NCI-H2196 treated with DMSO at 0.1 percent for 48 hours (cell line): ENCODE measurements at regions not wholly inside any gene's neighbourhood (a gene's known extent, or its start where the extent isn't known, plus 50 kb on each side); places are given as distances from the start of the nearest gene placed in this dataset.
"Not testable (repeated sequence)": the region's sequence is repeated elsewhere in the genome, so short reads cannot be mapped to it uniquely, and the experiment has no call there.

ENCODE experiments used
- DNase-seq: peaks from one replicate; lab custom pipeline; 2025; ENCODE audit not compliant: unreplicated experiment; lab: John Stamatoyannopoulos, UW

- DNase-seq = no peak
Measured at GRCh38 chr6:80594461-80594860, 488.0 kb downstream of the BCKDHB start.

DNA sequence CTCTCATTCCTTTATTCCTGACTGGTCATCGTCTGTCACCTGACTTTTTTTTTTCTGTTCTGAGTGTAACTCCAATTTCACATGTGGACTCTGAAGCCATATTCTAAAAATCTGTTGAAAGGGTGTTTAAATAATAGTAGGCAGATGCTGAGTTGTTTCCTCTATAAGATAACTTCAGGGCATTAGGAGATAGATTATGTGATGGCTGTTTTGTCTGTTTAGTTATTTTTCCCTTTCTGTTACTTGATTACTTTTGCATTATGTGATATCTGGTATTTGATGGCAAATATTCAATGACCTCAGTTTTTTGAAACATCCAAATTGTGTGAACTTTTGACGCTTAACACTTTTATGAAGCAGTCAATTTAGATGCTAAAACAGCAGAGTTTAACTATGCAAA, 486.0 kb downstream of the BCKDHB start:
- DNase-seq = no peak

GRCh38 chr6:80586242-80586641, 479.8 kb downstream of the BCKDHB start:
- DNase-seq = no peak

DNA sequence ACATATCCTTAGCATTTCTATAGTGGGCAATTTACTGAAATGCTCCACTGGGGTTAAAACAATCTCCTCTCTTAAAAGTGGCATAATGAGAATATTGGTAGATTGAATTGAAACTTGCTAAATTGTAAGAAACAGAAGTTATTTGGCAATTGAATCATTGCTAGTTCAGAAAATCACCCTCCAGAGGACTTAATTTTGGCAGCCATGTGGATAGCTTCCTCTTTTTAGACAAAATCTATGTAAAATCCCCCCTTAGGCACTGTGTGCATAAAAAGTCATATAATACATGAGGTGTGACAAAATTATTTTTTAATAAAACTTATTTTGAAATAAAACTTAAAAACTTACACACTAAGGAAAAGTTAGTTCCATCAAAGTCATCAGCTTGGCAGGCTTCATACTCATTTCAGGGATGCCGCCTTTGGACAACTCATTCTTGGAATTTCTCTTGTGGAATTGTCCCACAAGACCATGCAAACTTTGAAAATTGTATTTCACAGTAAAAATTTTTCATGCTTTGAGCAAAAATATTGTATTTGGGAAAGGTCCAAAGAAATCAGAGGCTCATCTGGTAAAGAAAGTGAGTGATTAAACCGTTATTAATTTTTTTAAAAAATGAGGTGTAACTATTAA, 473.0 kb downstream of the BCKDHB start:
- DNase-seq = no peak

DNA sequence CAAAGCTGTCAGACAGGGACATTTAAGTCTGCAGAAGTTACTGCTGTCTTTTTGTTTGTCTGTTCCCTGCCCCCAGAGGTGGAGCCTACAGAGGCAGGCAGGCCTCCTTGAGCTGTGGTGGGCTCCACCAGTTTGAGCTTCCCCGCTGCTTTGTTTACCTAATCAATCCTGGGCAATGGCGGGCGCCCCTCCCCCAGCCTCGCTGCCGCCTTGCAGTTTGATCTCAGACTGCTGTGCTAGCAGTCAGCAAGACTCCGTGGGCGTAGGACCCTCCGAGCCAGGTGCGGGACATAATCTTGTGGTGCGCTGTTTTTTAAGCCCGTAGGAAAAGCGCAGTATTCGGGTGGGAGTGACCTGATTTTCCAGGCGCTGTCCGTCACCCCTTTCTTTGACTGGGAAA, 466.8 kb downstream of the BCKDHB start:
- not testable (repeated sequence) for DNase-seq

- DNase-seq = no peak
Measured at GRCh38 chr6:80566361-80566760, 459.9 kb downstream of the BCKDHB start.

- no peak for DNase-seq
Measured at GRCh38 chr6:80553071-80553740, 446.7 kb downstream of the BCKDHB start.

DNA sequence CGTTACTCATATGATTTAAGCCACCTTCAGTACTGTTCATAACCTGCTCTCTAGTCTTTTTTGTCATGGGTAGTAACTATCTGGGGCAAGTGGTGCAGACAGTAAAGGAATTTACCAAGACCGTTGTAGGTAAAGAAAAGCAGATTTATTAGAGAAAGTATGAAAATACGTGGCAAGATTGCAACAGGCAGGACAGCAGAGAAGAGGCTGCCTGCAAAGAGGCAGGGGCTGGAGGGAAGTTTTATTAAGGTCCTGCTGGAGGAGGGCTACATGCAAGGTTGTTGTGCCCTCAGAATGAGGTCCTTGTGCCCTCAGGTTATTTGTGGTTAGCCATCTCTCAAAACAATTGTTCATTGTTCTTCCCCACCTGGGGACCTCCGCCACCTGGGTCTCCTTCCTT, 444.3 kb downstream of the BCKDHB start:
- DNase-seq = no peak

DNA sequence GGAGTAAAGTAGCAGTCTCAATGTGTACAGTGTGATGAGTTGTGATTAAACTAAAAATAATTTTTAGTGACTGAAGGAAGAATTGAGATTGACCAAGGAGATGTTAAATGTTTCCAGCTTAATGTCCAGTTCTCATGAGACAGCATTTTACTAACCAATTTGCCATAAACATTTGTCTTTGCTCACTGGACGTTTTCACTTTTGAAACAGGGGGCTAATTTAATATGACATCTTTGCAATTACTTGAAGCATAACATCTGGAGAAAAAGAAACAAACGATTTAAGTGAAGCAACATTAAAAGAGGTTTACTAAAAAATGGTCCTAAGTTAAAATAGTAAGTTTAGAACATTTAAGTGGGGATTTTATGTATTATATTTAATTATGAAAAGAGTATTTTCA, 443.8 kb downstream of the BCKDHB start:
- DNase-seq = no peak

GRCh38 chr6:80548532-80548931, 442.1 kb downstream of the BCKDHB start:
- no peak for DNase-seq

- no peak for DNase-seq
Measured at GRCh38 chr6:80547827-80548226, 441.4 kb downstream of the BCKDHB start.

- no peak for DNase-seq
Measured at GRCh38 chr6:80544976-80545722, 438.7 kb downstream of the BCKDHB start.

DNA sequence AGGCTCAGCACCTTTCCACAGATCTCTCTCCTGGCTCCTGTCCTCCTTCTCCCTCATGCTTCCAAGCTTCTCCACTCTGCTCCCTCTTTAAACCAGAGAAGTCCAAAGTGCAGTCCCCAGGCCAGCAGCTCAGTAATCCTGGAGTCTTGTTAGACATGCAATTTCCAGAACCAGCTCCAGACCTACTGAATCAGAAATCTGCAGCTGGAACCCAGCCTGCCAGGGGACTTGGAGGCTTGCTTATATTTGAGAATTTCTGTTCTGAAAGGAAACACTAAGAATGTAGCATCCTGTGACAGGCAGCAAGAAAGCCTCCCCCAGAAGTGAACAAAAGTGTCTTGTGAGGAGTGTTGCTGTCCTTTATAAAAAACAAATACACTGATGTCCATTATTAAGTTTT, 438.1 kb downstream of the BCKDHB start:
- DNase-seq = no peak

DNA sequence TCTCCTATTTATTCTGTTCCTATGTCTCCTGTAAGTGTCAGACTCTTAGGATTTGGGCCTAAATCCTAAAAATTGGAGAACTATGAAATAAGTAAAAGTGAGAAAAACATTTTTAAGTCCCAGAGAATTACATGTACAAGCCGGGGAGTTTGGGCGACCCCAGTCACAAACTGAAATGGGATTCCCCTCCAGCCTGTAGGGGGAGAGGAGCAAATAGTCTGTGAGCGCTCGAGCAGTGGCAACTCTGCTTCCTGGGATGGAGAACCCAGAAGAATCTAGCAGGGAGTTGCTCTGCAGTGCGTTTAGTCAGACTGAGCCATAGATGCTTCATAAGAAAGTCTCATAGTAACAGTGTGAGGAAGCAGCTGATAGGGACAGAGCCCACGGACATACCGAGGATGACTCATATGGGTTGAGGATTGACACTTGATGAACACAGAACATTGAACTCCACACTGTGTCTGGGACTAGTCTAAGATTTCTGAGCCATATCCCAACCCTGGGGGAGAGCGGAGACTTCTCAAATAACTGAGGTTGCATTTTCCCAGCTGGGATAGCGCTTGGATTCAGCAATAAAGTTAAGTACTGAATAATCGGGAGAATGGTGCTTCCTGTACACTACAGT, 437.2 kb downstream of the BCKDHB start:
- DNase-seq = no peak

DNA sequence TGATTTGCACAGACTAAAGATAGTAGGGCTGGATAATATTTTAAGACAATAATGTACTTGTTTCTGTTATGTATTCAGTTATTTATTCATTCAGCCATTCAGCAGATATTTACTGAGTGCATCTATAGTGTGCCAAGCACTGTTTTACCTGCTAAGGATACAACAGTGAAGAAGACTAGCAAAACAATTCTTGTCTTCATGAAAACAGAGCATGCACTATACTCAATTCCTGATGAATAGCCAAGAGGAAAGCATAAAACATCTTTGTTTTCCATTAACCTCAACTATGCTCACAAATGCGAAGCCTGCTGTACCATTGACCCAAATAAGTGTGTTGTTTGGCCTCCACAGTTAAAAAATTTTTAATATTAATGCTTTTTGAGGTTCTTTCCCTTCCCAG, 436.7 kb downstream of the BCKDHB start:
- no peak for DNase-seq

- no peak for DNase-seq
Measured at GRCh38 chr6:80541886-80542285, 435.4 kb downstream of the BCKDHB start.

- no peak for DNase-seq
Measured at GRCh38 chr6:80541181-80541580, 434.7 kb downstream of the BCKDHB start.

DNA sequence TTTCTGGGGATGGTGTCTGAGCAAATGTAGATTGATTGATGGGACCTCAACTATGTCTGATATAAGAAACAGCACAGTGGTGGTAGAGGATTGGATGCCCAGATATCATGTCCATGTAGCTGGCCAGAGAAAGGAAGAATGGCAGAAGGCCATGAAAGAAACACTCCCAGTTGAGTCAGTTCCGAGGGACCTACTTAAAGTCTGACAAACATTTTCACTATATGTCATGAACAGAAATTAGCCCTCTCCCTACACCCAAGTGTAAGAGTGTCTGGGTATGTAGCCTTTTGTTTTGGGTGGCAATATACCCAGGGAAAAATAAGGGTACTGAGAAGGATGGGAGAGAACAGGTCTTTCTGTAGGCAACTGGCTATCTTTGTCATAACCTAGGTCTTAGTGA, 434.2 kb downstream of the BCKDHB start:
- DNase-seq = no peak

DNA sequence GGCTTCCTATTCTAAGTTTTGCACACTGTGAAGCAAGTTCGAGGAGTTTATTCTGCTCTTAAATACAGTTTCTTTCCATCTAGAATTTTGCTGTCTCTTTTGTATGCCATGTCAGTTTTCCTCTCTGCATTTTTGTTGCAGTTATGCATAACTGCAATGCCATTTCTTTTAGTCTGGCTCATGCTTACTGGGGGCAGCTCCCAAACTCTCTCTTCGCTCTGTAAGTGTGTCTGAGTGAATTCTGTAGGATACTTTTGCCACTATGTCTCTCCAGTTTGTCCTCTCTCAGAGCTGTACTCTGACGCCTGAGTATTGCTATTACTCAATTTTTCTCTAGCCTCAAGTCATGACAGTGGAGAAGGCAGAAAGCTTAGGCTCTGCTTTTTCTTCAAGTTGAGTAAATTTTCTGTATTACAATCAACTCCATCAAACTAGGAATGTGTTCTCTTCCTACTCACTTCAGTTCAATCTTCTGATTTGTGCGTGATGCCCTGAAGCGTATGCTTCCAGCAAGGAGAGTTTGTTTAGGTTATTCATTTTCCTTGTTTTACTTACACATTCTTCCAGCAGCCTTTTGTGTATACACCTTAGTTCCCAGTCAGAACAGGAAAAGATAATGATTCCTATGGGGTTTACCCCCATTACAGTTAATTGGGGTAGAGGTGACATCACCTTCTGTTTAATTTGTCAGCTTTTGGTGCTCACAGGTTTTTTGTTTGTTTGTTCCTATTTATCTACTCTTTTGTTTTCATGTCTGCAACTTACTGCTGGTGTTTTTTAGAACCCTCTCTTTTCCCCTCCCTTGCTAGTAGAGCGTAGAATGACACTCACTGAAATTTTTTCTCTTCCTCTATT, 430.9 kb downstream of the BCKDHB start:
- no peak for DNase-seq

GRCh38 chr6:80535914-80536565, 429.6 kb downstream of the BCKDHB start:
- no peak for DNase-seq
